LHCN-M2 (cell line): ENCODE measurements at regions not wholly inside any gene's neighbourhood (a gene's known extent, or its start where the extent isn't known, plus 50 kb on each side); places are given as distances from the start of the nearest gene placed in this dataset.
A peak's percentile ranks its signal among the peaks of the same experiment; 100 is the strongest.

Experiments
- DNase-seq: peaks from one replicate; pipeline ENCODE4 v3.0.0-alpha.2; 2012; ENCODE audit warnings: low read depth

- DNase-seq: peak; percentile 78
These were observed 121.3 kb downstream of the SEC16B start for GRCh38 chr1:177848577-177848976.

GRCh38 chr1:177847843-177848242, 122.0 kb downstream of the SEC16B start:
- DNase-seq: peak; percentile 92

- no peak for DNase-seq
These were observed 130.9 kb downstream of the SEC16B start for GRCh38 chr1:177838907-177839485.

GRCh38 chr1:177833631-177834030, 136.2 kb downstream of the SEC16B start:
- no peak for DNase-seq

GRCh38 chr1:177830531-177831135, 139.2 kb downstream of the SEC16B start:
- no peak for DNase-seq

DNA sequence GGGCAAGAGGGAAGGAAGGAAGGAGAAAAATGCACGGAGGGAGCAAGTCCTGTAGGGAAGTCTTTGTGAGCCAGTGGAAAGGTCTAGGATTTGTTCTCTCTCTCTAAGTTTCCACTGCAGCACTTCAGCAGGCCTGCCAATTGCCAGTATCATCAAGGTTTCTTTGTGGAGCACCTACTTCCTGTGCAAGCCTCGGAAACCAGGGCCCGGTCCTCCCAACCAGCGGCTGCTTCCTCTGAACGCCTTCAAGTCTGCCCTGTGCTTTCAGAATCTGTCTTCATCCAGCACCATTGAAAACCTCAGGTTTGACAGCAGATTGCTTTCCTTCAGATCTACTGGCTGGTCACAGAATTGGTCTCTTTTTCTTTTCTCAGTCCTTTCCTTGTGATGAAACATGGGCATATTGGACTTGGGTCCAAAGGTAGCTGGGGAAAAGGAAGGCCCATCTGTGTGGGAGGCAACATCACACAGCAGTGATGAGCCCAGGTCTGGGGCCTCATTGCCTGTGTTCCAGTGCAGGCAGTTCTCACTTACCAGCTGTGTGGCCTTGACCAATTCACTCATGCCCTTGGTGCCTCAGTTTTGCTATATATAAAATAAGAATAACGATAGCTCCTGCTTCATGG, 144.5 kb downstream of the SEC16B start:
- no peak for DNase-seq

DNA sequence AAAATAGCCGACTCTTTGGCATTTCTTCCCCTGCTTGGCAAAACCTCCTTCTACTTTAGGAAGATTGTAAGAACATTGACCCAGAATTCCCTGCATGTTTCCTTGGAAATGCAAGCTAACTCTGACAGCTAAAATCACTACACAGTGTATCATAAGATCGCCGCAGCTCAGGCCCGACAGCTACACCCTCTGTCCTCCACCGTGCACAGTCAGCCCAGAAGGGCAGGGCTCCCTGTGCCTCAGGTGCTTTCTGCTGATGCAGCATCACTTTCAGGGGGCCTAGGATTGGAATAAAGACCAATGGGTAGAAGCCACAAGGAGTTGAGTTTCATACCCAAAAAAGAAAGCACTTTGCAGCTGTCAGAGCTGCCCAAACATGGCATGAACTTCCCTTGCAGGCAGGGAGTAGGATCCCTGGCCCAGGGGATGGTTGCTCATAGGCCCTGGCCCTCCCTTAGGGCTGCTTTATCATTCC, 145.3 kb downstream of the SEC16B start:
- DNase-seq: peak; percentile 50

DNA sequence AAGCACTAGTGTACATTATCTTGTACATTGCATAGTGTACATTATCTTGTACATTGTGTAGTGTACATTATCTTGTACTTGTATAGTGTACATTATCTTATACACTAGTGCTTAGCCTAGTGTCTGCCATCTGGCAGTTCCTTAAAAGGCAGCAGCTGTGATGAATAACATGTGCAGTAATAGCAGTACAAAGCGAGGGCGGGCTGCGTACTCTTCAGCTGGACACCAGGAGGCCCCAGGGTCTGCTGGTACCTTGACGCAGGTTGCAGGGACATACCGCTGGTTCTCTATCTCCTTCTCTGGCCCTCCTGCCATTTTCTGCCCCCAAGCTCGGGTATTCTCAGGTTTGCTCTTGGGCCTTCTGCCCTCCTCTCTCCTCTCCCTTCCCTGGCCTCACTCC, 149.6 kb downstream of the SEC16B start:
- no peak for DNase-seq

GRCh38 chr1:177817937-177818875, 151.7 kb downstream of the SEC16B start:
- DNase-seq: no peak

- no peak for DNase-seq
These were observed 157.2 kb downstream of the SEC16B start for GRCh38 chr1:177812650-177813049.

GRCh38 chr1:177812144-177812543, 157.7 kb downstream of the SEC16B start:
- no peak for DNase-seq

DNA sequence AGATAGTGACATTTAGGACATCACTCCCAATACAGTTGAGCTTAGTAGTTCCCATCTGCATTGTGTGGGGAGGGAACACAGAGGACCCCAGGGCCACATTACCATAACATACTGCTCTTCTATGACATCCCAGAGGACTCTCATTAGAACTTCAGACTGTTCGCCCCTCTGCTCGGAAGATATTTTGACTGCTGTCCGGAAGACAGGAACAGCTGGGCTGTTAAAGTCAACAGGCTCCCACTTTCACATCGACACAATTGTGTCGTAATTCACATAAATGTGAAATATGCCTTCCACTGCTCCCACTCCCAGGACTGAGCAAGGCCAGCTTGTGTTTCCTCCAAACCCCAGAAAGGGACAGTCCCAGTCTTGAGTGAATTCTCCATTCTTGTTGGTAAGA, 158.4 kb downstream of the SEC16B start:
- DNase-seq: peak; percentile 50

DNA sequence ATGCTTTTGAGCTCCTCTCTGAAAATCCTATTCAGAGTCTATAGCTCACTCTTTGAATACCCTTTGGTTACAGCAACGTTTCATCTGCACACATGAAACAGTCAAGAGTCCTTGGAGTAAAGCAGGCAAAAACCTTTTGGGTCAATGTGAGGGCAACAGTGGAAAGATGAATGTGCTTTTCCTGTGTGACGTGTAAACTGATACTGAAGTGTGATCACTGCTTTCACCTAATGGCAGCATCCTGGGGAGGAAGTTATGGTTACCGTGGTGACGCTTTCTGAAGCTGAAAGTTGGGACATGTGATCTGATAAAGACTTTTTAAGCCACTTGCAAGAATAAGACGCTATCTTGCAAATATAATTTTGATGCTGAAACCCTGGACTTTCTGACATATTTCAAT, 160.0 kb downstream of the SEC16B start:
- no peak for DNase-seq

DNA sequence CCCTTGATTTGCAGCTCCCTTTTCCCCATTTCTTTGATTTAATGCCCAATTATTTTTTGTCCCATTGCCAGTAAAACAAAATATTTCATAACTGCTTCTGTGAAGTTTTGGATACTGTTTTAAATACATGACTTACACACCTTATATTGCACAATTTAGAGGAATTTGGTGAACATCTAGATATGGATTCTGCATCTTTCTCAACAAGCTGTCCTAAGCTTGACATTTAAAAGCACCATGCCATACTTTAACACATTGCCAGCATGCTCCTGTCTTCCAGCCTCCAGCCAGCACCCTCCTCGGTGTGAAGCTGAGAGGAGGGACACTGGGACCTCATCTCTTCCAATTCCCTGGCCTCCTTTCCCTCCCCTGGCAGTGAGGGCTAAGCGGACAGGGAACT, 167.6 kb downstream of the SEC16B start:
- DNase-seq: no peak

DNA sequence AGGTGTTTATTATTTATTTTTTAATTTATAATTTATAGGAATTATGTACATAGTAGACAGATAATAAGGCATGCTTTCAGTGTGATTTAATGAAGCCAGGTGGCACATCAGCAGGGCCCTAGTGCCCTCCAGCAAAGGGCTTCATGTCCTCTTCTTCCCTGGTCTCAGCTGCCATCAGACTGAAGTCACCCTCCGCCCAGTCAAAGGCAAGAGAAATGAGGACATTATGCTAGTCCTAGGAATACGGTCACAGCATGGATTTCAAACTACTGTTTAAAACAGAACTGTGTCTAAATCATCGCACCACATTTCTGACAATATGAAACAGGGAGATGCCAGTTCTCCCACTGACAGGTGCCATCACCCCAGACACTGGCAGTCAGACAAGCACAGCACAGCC, 168.1 kb downstream of the SEC16B start:
- no peak for DNase-seq

- peak; percentile 99 for DNase-seq
These were observed 169.3 kb downstream of the SEC16B start for GRCh38 chr1:177800400-177801088.

- peak; percentile 61 for DNase-seq
These were observed 170.1 kb downstream of the SEC16B start for GRCh38 chr1:177799746-177800145.

GRCh38 chr1:177798614-177799013, 171.2 kb downstream of the SEC16B start:
- no peak for DNase-seq

DNA sequence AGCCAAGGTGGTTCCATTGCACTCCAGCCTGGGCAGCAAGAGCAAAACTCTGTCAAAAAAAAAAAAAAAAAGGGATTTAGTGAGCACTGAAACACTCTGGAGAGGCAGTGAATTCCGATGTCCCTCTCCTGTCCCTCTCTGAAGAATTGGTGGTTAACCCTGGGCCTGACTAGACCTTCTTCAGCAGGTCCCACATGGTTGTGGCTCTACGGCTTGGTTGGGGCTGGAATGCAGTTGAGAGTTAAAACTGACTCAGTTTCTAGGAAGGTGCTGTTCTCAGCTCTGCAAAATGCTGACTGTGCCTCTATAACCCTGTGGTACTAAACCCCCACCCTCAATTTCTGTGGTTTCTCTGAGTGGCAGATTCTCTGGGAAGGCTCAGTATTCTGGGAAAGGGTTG, 173.3 kb downstream of the SEC16B start:
- no peak for DNase-seq

- no peak for DNase-seq
These were observed 175.4 kb downstream of the SEC16B start for GRCh38 chr1:177794376-177794991.

DNA sequence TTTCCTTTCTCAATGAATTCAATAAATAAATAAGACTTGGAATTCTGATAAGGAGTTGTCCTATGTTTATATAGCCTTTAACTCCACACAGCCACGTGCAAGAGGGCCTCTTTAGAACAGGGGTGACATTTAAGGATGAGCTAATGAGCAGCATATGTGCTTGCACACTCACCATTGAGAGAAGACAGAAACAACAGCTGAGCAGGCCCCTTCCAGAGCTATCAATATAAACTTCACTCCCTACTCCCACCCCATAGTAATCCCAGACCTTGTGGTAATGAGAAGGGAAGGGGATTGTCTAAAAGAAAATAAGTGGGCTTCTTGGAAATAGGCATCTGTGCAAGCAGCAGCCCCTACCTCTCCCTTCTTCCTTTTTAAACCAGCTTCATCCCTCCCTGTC, 176.0 kb downstream of the SEC16B start:
- no peak for DNase-seq
